H1 (cell line): ENCODE measurements at regions not wholly inside any gene's neighbourhood (a gene's known extent, or its start where the extent isn't known, plus 50 kb on each side); places are given as distances from the start of the nearest gene placed in this dataset.

Experiments
- ASH2L ChIP-seq: fragments of 200-600, 300-600 bp; sonication (generic); IDR thresholded peaks from one replicate; pipeline ENCODE4 v1.7.1; 2017; ENCODE audit warnings: low read length
- BCL11A ChIP-seq, 2 experiments: IDR thresholded peaks; one replicate each; pipeline ENCODE4 v1.6.1; 2011; ENCODE audit warnings: low read depth in 2 of 2, low read length in 2 of 2, mild to moderate bottlenecking in 2 of 2
- CBX5 ChIP-seq: fragments of 300-800, 300-1000 bp; sonication (generic); IDR thresholded peaks from 2 replicates; pipeline ENCODE4 v1.7.1; 2016; ENCODE audit warnings: antibody characterized with exemption, low read length, low read depth
- CEBPB ChIP-seq: IDR thresholded peaks from 2 replicates; pipeline ENCODE4 v1.6.1; 2012; ENCODE audit warnings: low read depth, low read length
- EP300 ChIP-seq, 2 experiments: IDR thresholded peaks; 1 replicate in 1 of 2; 2 replicates in 1 of 2; pipeline ENCODE4 v1.6.1; 2011 to 2012; ENCODE audit warnings: low read depth in 2 of 2, low read length in 2 of 2, mild to moderate bottlenecking in 2 of 2, borderline replicate concordance in 1 of 2, inconsistent platforms in 1 of 2, moderate library complexity in 1 of 2
- GABPA ChIP-seq: IDR thresholded peaks from 2 replicates; pipeline ENCODE4 v1.6.1; 2011; ENCODE audit warnings: mild to moderate bottlenecking, low read length, moderate library complexity, borderline replicate concordance; ENCODE audit not compliant: insufficient read depth
- HDAC6 ChIP-seq: IDR thresholded peaks from one replicate; pipeline ENCODE4 v1.7.1; 2012; ENCODE audit warnings: low read depth, mild to moderate bottlenecking, inconsistent platforms, low read length, moderate library complexity
- JUN ChIP-seq: IDR thresholded peaks from 2 replicates; pipeline ENCODE4 v1.6.1; 2011; ENCODE audit warnings: low read depth, mild to moderate bottlenecking, improper control_type of control experiment, low read length
- JUND ChIP-seq: IDR thresholded peaks from 2 replicates; pipeline ENCODE4 v1.6.1; 2011; ENCODE audit warnings: mild to moderate bottlenecking, improper control_type of control experiment, low read length
- KDM4A ChIP-seq: IDR thresholded peaks from one replicate; pipeline ENCODE4 v1.7.1; 2012; ENCODE audit warnings: low read depth, mild to moderate bottlenecking, moderate library complexity, low read length, inconsistent platforms; ENCODE audit not compliant: severe bottlenecking
- MAFK ChIP-seq: IDR thresholded peaks from 2 replicates; pipeline ENCODE4 v1.6.1; 2012; ENCODE audit warnings: low read depth, mild to moderate bottlenecking, improper control_type of control experiment, low read length
- MAX ChIP-seq: IDR thresholded peaks from 2 replicates; pipeline ENCODE4 v1.6.1; 2012; ENCODE audit warnings: inconsistent platforms
- RBBP5 ChIP-seq: IDR thresholded peaks from 2 replicates; pipeline ENCODE4 v1.7.1; 2012; ENCODE audit warnings: low read depth, mild to moderate bottlenecking, inconsistent platforms, low read length, moderate library complexity, borderline replicate concordance
- RFX5 ChIP-seq: IDR thresholded peaks from 2 replicates; pipeline ENCODE4 v1.6.1; 2011; ENCODE audit warnings: low read depth, low read length, improper control_type of control experiment, borderline replicate concordance
- RNF2 ChIP-seq: fragments of 200-900, 300-1000 bp; sonication (generic); IDR thresholded peaks from 2 replicates; pipeline ENCODE4 v1.7.1; 2016; ENCODE audit warnings: borderline replicate concordance, low read depth, mild to moderate bottlenecking, antibody characterized with exemption, low read length; ENCODE audit not compliant: poor library complexity, severe bottlenecking; ENCODE audit errors: missing control alignments
- RXRA ChIP-seq: IDR thresholded peaks from 2 replicates; pipeline ENCODE4 v1.6.1; 2011; ENCODE audit warnings: low read depth, mild to moderate bottlenecking, low read length, moderate library complexity; ENCODE audit not compliant: insufficient read depth
- ZNF274 ChIP-seq: IDR thresholded peaks from 2 replicates; pipeline ENCODE4 v1.7.0; 2012; ENCODE audit warnings: low read length, borderline replicate concordance; ENCODE audit errors: extremely low read depth

GRCh38 chr12:63404611-63405010, 253.6 kb upstream of the AVPR1A start (continued):
- no peak for TF ChIP-seq RBBP5
- TF ChIP-seq CBX5 = no peak
- no peak for TF ChIP-seq JUN
- TF ChIP-seq CEBPB = no peak
- no peak for TF ChIP-seq RNF2
- TF ChIP-seq ZNF274 = no peak
- TF ChIP-seq HDAC6 = no peak
- TF ChIP-seq MAX = no peak
- no peak for TF ChIP-seq BCL11A (IDR thresholded peaks at IDR 0.05; ENCODE audit: low read depth in 2 of 2, low read length in 2 of 2)
- no peak for TF ChIP-seq EP300 (IDR thresholded peaks at IDR 0.05; ENCODE audit: borderline replicate concordance in 1 of 2, low read depth in 2 of 2, low read length in 2 of 2)
- TF ChIP-seq GABPA = no peak
- TF ChIP-seq JUND = no peak
- no peak for TF ChIP-seq RXRA
- no peak for TF ChIP-seq KDM4A
- no peak for TF ChIP-seq MAFK
- no peak for TF ChIP-seq RFX5
- no peak for TF ChIP-seq ASH2L
